Stimulated activated CD4-positive, alpha-beta T cell treated with anti-CD3 and anti-CD28 coated beads, Interleukin-15, amount 100 ng/mL, for 1 hour (primary cell): ENCODE measurements at regions not wholly inside any gene's neighbourhood (a gene's known extent, or its start where the extent isn't known, plus 50 kb on each side); places are given as distances from the start of the nearest gene placed in this dataset.

Source experiments
- DNase-seq, 2 donors: peaks; one replicate each; pipeline ENCODE4 v3.0.0-alpha.2; 2020; ENCODE audit warnings: low read depth in 1 of 2, low spot score in 1 of 2

DNA sequence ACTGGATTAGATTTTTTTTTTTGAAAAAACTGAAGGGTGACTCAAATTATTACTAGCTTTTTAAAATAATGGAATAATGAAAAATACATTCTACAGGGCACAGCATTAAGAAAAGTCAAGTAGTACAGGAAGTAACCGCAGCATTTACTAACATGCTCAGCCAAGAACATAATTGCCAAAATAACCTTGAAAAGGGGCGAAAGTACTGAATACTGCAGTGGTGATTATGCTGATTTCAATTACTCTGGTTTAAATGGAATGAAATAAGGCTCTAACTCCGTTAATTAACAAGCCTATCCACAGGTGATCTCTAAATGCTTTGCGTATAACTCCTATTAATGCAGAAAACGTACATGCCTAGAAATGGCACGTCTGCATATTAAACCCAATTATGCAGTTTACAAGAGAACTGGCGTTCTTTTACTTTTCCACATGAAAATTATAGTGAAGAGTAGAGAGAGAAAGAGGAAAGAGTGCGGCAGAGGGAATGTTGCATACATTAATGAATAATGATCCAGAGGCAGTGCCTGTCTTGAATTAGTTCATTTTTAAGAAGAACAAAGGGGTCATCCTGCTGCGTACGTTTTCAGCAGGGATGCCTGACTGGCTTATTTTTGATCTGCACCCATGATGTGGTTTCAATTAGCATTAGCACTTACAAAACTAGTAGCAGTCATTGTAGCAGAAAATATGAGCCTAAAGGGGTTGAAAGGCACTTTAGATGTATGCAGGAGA is 612.4 kb downstream of the NYAP2 start:
- DNase-seq: no peak

DNA sequence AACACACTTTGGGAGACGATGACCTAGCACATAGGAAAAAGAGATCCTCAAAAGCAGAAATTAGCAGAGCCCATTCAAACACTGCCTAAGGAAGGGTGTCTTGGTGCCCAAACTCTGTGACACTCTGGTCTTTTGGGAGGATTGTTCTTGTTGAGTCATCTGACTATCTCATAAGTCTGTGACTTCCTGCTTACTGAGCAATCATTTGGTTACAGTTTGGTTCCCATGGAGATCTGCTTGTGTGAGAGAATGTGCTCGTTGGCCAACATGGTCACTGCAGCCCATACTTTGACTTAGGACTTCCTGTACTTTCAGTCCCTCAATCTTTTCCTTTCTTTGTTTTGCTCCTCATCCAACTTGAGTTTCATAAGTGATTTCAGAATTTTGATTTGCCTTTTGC is 602.9 kb downstream of the NYAP2 start:
- no peak for DNase-seq

DNA sequence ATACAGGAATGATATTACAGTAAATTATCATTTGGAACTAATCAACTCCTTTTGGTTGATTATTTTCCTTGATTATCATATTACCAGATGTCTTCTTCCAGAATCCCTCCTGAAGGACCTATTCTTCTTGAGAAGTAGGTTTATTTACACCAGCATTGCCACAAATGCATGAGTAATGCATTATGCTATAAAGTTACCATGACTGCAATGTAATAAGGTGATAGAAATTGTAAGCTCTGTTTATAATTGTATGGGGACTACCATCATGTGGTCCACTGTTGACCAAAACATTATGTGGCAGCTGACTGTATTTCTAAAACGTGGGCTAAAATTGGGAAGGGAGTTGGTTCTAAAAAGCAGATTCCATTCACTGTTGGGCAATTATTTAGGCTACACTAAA is 602.2 kb downstream of the NYAP2 start:
- DNase-seq: no peak

DNA sequence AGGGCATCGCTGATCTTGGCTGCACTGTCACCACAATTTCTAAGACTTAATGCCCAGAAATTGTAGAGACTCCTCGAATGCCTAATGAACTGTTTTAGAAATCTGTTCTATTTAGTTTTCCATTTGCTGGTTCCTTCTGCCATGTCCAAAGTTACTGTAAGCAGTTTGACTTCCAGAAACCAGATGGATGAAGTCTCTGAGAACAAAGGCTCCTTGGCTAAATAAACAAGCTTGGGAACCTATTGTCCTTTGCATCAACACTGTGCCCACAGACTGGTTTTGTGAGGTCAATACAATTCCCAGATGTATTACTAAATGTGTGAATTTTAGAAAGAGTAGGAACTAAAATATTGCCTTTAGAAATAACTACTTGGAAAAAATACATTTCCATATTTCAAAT is 600.2 kb downstream of the NYAP2 start:
- DNase-seq: no peak

DNA sequence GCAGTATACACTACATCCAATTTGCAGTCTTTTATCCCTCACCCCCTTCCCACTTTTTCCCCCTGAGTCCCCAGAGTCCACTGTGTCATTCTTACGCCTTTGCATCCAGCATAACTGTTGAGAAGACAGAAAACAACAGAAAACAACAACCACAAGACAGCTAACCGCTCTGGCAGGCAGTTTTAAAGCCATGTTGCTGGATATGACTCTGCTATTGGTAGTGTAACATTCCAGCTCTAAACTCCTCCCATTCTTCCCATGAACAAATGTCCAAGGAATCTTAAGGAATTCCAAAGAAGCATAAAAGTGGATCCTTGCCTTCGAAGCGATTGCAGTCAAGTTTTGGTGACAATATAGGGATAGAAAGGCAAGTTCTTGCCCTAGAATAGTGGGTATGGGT is 599.1 kb downstream of the NYAP2 start:
- DNase-seq: no peak

DNA sequence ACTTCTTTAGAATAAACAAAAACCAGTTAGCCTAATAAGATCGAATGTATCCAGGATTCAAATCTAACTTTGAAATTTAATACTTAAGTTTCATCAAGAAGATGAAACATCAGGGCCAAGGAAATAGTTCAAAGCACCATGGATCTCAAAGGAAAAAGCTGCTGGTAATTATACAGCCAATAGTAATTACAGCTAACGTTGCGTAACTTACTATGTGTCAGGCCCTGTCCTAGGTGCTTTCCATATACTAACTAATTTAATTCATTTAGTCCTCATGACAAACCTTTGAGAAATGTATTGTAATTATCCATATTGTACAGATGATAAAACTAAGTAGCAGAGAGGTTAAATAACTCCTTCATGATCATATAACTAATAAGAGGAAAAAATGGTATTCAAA is 598.6 kb downstream of the NYAP2 start:
- no peak for DNase-seq

DNA sequence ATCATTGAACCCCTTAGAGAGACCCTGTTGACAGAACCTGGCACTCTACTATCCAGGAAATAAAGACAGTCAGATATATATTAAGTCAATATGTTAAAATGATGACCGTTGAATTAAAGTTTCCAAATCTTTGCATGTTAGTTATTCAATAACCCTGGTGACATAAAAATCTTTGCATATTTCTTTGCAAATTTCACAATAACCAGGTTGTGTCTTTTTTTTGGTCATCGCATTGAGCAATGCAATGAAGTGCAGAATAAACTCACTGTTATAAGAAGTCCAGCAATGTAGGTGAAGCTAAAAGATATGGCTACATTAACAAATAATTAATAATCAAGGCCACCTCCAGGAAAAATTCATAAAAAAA is 596.9 kb downstream of the NYAP2 start:
- no peak for DNase-seq

DNA sequence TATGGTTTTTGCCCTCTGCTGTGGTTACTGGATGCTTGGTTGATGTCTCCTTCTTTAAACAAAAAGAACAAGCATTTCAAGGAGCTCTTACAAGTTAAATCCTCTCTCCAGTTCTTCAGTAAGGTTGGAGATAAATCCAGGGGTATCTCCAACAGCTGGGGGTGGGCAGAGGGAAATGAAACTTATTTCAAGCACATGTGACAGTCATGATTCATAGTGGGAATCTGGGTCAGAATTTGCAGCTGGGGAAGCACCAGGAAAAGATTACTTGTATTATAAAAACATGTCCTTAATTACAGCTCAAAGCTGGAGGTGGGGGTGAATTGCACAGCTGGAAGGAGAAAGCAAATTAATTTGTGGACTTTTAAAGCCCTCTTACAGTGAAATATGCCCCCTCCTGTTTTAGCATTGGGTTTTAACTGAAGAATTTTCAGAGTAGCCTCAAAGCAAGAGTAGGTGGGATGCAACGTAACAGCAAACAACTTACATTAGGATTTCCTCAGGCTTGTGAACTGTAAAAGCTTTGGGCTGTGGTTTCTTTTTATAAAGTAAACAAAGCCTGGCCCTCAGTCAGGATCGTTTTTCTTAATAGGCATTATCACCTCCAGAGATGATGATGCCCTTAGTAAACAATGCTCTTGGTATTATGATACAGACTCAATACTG is 596.4 kb downstream of the NYAP2 start:
- DNase-seq: no peak

DNA sequence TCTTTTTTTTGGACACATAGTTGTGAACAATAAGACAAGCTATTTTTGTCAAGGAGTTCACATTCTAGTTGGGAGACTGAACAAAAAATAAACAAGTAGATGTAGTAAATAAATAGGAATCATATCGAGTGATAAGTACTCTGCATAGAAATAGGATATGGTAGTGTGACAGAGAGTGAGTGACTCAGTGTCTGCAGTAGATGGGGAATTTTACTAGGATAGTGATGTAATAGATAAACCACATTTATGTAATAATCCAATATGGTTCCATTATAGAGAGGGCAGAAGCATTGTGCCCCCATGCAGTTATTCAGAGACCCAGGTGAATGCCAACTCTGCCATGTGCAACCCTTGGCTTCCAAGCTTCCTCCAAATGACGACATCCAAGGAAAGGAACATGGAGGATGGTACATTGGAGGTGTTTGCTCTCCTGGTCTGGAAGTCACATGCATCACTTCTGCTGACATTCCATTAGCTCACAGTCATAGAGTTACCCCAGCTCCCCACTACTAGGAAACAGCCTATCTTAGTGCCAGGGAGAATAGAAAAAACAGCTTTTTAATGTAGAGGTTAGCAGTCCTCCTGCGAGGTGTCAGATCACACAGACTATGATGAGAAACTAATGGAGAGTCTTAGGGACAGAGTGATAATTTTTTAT is 595.4 kb downstream of the NYAP2 start:
- no peak for DNase-seq

DNA sequence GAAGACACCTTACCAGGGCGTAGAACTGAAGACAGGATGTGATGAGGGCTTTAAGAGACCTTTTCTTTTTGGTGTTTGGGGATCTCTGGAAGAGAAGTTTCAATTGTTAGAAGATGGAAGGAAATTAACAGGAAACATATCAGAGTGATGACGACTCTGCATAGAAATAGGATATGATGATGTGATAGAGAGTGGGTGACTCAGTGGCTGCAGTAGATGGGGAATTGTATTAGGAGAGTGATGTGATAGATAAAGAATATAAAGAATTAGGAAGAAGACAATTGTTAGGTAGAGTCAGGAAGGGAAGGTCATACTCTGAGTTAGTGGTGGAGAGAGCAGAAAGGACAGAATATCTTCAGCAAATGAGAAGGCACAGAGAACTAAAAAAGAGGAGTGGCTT is 593.9 kb downstream of the NYAP2 start:
- DNase-seq: no peak

DNA sequence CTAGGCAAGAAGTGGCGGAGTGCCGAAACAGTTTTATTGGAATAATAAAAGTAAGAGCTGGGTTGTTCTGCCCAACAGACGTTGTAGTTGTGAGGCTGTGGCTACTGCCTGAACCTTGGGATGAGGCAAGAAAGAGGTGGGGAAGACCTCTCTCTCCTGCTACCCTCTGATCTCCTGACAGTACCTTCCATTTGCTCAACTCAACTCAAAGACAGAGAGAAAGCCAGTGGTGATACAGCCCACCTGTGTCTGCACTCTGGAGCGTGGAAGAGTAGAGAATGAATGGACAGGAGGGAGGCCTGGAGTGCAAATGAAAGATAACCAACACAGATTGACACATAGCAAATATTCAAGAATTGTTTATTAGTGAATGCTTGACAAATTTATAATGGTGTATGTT is 590.3 kb downstream of the NYAP2 start:
- no peak for DNase-seq

DNA sequence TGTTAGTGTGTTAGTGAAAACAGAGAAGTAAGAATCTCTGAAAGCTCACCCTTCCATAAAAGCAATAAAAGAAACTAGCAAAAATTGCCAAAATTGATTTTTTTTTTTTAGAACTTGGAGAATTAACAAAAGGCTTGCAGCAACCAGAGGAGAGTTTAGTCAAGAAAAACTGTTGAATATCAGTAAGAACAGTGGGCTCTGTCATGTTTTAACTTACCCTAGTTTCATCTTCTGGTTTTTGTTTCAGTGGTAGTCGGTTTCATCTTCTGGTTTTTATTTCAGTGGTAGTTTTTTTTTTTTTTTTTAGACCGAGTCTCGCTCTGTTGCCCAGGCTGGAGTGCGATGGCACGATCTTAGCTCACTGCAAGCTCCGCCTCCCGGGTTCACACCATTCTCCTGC is 580.9 kb downstream of the NYAP2 start:
- DNase-seq: no peak

DNA sequence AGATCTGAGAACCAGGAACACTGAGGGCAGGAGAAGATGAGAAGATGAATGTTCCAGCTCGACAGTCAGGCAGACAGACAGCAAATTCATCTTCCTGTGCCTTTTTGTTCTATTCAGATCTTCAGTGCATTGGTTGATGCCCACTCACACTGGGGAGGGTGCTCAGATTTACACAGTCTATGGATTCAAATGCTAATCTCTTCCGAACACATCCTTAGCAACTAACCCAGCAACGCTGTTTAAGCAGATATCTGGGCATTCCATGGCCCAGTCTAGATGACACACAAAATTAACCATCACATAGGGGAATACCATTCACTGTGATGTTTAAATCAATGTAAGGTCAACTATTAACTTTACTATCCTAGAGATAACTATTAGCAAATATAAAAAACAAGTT is 571.9 kb downstream of the NYAP2 start:
- no peak for DNase-seq

DNA sequence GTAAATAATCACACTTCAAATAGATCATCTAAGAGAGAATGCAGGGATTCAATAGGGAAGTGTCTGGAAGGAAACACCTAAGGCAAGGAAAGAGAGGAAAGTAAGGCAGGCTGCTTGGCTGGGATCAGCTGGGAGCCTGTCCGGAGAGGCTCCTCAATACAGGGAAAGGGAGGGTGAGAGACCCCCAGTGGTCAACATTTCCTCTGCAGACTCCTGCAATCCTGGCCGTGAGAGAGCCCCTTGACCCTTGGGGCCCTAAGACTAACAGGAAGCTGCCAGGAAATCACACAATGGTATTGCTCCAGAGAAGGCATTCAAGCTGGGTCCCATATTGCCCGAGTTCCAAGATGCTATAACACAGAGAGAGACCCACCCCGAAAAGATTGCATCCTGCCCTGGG is 549.4 kb downstream of the NYAP2 start:
- no peak for DNase-seq

DNA sequence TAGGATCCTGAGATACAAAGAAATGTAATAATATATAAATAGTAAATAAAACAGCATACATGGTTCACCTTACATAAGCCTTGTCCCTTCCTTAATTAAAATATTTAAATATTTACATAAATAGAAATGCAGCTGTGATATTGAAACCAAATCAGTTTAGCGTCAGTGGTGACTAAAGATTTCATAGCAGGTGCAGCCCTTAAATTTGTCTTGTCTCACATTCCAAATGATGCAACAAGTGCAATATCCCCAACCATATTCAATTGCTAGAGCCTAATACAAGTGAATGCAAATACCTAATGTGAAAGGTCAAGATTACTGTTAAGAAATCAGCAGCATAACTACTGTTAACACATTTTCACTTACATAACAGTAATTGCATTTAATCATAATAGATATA is 539.5 kb downstream of the NYAP2 start:
- DNase-seq: no peak

DNA sequence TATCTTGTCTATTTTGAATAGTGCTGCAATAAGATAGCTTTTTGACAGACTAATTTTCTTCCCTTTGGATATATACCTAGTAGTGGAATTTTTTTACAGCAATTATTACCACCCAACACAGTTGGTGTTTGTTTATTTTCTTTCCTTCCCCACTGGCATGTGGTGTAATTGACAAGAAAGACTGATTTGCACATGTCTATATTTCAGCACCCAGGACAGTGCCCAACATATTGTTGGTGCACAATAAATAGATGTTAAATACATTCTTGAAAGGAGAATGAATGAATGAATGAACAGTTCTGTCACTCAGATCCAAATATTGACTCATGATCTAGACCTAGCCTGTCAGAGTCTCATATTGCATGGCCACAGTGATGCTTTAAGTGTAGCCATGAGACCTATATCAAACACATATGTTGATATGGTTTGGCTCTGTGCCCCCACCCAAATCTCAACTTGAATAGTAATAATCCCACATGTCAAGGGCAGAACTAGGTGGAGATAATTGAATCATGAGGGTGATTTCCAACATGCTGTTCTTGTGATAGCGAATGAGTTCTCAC is 538.2 kb downstream of the NYAP2 start:
- no peak for DNase-seq

DNA sequence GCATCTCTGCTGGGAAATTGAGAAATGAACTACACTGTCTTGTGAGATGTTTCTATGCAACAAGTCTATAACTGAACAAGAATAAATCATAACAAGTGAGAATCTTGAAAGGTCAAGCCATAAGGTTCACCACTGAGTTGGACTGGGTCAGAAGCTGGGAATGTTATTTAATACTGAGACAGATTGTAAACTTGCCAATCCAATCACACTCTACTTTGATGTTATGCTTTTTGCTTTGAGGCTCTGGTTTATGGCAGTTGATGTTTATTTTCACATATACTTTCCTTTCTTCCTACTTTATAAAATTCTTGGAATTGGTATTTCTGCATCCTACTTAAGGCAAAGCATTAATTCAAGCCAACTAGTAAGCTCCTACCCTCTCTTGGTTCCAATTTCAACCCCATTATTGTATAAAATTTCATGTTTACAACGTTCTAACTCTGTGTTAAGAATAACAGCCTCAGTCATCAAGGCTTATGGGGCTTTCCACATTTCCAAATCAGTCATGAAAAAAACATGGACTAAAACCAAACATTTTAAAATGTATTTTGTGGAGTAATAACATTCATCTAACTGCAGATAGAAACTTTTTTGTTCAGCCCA is 533.4 kb downstream of the NYAP2 start:
- no peak for DNase-seq

DNA sequence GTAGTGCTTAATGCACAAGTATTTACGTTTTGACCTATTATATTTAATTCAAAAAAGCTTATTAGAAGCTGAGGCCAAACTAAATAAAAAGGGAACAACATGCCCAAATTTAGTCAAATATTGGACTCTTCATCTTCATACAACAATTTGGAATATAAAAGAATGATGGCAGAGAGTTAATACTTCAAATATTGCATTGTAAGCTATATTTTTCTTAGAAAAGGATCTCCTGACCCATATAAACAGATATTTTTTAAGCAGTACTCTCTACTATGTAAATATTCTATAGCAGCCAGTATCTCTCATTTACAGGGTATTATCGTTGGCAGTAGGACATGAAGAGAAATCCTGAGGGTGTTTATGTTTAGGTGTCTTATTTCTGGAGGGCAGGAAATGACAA is 531.2 kb downstream of the NYAP2 start:
- no peak for DNase-seq

DNA sequence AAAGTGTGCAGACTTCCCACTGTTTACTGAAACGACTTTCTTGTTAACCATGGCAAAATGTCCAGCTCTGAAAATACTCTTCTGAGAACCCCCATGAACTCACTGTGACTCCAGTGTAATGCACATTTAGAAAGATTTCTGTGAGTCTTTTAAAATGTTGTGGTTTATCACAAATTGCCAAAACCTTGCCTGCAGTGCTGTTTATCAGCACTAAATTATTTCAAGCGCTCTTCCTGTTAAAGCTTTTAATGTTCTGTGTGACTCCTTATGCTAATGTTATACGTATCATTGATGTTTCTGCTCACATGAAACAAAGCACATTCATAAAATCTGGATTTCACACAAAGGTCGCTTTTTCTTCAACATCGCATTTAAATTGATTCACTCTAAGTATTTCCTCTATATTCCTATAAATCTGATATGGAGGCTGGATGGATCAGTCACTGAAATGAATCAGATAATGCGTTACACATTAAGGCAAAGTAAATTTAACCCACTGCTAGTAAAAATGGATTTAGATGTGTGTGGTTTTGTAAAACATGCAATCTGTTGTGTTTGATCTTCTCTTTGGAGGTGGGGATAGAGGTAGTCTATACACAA is 521.2 kb downstream of the NYAP2 start:
- no peak for DNase-seq

DNA sequence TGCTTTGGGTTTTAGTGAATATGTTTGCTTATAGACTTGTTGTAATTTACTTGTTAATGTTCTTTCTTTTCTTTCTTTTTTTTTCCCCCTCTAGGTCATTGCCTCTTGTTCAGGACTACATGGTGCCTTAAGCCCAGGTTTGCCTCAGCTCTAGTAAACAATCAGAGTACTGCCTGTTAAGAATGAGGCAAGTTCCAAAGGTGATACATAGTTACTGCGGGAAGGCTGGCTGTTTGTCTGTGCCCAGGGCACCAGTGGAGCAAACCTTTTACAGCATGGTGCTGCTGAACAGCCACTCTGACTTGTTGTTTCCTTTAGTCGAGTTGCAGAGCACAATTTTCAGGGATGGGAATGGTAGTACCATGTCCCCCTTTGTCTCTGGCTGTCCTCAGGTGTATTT is 517.2 kb downstream of the NYAP2 start:
- DNase-seq: no peak

DNA sequence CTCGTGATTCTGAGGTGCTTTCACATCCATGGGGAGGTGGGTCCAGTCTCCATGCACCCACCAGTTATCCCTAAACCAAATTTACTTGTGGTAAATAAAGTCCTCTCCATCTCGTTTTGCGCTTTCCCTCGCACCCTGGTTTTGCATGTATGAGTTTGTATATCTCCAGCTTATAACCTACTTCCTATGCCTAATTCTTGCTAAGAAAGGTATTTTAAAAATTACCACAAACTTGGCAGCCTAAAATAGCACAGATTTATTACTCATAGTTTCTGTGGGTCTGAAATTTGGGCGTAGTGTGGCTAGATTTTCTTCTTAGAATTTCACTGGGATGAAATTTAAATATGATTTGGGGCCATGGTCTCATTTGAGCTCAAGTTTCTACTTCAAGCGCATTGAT is 511.5 kb downstream of the NYAP2 start:
- no peak for DNase-seq

DNA sequence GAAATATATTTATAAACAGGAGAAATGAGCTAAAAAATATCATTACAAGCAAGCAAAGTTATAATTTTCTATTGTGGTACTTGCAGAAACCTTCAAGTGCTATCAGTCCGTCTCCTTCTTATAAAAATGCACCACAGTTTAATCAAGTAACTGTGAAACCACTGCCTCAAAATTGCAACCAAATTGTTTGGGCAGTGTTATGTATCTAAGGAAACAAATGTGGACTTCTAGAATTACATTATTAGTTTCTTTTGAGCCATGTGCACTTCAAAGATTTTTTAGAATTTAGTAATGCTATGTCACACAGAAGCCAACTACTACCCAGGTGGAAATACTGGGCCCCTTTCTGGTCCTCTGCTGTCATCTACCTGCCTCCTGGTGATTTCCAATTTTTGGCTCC is 495.6 kb downstream of the NYAP2 start:
- DNase-seq: no peak
